Endothelial cell of umbilical vein (primary cell): ENCODE measurements at regions not wholly inside any gene's neighbourhood (a gene's known extent, or its start where the extent isn't known, plus 50 kb on each side); places are given as distances from the start of the nearest gene placed in this dataset.

ENCODE experiments used
- CTCF ChIP-seq, 2 donors: IDR thresholded peaks; 1 replicate in 1 of 2; 2 replicates in 1 of 2; pipeline ENCODE4 v1.5.1; 2011; ENCODE audit warnings: low read length in 2 of 2, mild to moderate bottlenecking in 2 of 2, moderate library complexity in 2 of 2, control low read depth in 1 of 2, inconsistent platforms in 1 of 2, low read depth in 1 of 2; ENCODE audit not compliant: insufficient read depth in 1 of 2; ENCODE audit errors: extremely low read depth in 1 of 2
- EZH2 ChIP-seq: IDR thresholded peaks from 2 replicates; pipeline ENCODE4 v1.6.1; 2012; ENCODE audit warnings: borderline replicate concordance, low read depth, mild to moderate bottlenecking, moderate library complexity, low read length, inconsistent platforms; ENCODE audit not compliant: severe bottlenecking
- FOS ChIP-seq: IDR thresholded peaks from 2 replicates; pipeline ENCODE4 v1.6.1; 2011; ENCODE audit warnings: mild to moderate bottlenecking, low read length, moderate library complexity, borderline replicate concordance; ENCODE audit not compliant: insufficient read depth
- MAX ChIP-seq: IDR thresholded peaks from 2 replicates; pipeline ENCODE4 v1.6.1; 2011; ENCODE audit not compliant: insufficient read depth, insufficient read length
- MYC ChIP-seq: IDR thresholded peaks from one replicate; pipeline ENCODE4 v1.6.1; 2011; ENCODE audit warnings: mild to moderate bottlenecking, low read depth, low read length
- POLR2A ChIP-seq: IDR thresholded peaks from 2 replicates; pipeline ENCODE4 v1.6.1; 2012; ENCODE audit warnings: low read depth, mild to moderate bottlenecking, control low read depth, low read length
- POLR2AphosphoS5 ChIP-seq: IDR thresholded peaks from 2 replicates; pipeline ENCODE4 v1.6.1; 2012; ENCODE audit warnings: low read depth, mild to moderate bottlenecking, control low read depth, low read length, moderate library complexity; ENCODE audit not compliant: insufficient read depth

- TF ChIP-seq CTCF (IDR thresholded peaks at IDR 0.05; ENCODE audit: extremely low read depth in 1 of 2, insufficient read depth in 1 of 2, low read depth in 1 of 2, low read length in 2 of 2) (no peak), POLR2A (no peak), POLR2AphosphoS5 (no peak), MAX (no peak), MYC (no peak), EZH2 (no peak), FOS (no peak)
Measured at GRCh38 chr11:104432526-104432925, 268.6 kb upstream of the PDGFD start.
